NCI-H446 (cell line): ENCODE measurements at regions not wholly inside any gene's neighbourhood (a gene's known extent, or its start where the extent isn't known, plus 50 kb on each side); places are given as distances from the start of the nearest gene placed in this dataset.
"Not testable (repeated sequence)": the region's sequence is repeated elsewhere in the genome, so short reads cannot be mapped to it uniquely, and the experiment has no call there.

ENCODE experiments used
- DNase-seq, 2 experiments: peaks; one replicate each; lab custom pipeline; 2025; lab: John Stamatoyannopoulos, UW

DNA sequence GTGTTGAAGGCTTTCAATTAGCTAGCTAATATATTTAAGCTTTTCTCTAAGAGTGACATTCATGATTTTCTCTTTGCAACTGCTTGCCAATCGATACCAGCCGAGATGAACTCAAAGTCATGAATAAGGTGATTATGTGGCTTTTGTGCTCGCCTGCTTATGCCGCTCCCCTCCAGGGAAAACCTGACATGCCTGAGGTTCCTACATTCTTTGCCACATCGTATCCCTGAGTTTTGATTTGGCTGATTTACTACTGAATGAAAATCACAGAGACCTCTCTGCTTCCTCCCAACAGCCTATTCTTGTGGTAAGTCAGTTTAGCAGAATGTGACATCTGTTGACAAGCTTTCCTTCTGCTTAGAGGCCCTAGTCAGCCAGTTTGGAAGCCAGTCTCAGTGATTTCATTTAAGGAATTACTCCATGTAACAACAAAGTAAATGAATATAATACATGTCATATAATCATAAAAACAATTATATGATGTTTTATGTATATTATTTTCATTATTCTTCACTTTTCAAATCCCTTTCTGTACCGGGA, 513.4 kb downstream of the CSNK1G3 start:
- peak in 1 of 2 experiments; percentile 3 for DNase-seq

DNA sequence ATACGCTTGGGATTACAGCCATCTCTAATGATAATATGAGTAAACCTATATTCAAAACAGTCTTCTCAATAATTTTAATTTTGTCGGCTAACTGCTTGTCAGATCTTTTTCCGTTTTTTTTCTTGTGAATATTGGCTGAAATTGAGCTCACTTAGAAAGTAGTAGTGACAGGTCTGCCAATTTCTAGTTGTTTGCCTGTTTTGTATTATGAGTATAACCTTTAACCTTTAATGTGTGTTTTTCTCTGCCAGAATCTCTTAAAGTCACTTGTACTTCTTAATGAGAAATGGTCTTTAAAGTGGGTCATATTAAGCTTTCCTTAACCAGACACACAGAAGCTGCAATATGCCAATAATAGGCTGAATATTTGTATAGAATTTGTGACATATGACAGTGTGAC, 511.0 kb downstream of the CSNK1G3 start:
- DNase-seq, result no peak

DNA sequence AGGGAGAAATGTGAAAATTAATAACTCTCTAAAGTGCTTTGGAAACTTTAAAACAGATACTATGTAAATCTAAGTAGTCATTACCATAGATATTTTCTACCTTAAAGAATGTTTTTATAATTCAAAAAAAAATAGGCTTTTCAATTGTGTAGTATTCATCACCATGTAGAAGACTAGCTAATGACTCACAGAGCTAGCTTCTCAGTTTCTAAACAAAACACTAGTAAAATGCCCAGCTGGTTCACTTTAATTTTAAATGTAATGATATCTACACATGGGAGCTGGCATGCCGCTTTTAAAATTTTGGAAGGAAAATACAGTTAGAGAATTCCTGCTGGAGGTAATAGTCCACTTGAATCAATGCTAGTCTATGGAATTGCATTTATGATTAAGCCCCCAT, 509.8 kb downstream of the CSNK1G3 start:
- DNase-seq, result no peak

DNA sequence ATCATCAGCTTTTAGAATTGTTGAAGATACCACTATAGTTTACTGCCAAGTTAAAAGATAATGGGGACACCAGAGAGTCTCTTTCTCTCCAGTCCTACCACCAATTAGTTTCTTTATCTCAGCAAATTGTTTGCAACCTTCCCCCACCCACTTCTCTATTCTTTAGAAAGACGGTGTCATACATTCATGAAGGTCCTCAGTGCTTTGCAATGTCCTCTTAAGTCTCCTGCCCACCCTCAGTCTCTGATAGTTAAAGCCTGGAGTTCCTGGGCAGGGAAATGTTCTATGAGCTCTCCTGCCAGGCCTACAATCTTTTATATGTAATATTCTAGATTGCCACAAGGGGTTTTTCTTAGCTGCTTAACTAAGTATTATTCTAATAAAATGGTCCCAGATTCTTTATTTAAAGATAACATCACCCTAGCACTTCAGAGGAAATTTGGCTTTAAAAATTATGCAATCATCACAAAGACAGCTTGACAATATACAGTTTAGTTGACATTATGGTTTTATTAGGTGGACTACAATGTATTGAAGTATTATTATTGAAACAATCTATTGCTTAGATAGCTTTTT, 509.2 kb downstream of the CSNK1G3 start:
- no peak for DNase-seq

DNA sequence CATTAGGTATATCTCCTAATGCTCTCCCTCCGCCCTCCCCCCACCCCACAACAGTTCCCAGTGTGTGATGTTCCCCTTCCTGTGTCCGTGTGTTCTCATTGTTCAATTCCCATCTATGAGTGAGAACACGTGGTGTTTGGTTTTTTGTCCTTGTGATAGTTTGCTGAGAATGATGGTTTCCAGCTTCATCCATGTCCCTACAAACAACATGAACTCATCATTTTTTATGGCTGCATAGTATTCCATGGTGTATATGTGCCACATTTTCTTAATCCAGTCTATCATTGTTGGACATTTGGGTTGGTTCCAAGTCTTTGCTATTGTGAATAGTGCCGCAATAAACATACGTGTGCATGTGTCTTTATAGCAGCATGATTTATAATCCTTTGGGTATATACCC, 505.3 kb downstream of the CSNK1G3 start:
- not testable (repeated sequence) for DNase-seq

DNA sequence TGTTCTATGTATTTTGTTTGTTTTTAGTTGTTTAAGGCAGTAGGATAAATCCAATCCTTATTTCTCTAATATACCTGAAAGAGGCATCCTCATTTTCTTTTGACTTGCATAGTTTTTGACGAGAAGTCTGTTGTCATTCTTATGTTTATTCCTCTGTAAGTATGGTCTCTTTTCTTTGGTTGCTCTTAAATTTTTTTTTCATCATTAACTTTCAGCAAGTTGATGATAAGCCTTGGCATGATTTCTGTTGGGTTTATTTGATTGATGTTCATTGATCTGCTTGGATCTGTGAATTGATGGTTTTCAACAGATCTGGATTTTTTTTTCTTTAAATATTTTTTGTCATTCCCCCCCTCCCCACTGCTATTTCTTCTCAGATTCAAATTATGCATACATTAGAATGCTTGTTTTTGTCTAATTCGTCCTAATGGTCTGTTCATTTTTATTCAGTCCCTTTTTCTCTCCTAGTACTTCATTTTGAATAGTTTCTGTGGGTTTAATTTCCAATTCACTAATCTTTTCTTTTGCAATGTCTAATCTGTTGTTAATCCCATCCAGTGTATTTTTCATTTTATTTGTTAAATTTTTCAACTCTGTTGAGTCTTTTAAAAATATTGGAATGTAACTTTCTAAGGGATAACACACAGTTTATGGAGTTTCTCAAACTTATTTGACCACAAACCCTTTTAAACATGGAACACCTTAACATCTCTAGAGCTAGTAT, 495.9 kb downstream of the CSNK1G3 start:
- DNase-seq, result no peak

DNA sequence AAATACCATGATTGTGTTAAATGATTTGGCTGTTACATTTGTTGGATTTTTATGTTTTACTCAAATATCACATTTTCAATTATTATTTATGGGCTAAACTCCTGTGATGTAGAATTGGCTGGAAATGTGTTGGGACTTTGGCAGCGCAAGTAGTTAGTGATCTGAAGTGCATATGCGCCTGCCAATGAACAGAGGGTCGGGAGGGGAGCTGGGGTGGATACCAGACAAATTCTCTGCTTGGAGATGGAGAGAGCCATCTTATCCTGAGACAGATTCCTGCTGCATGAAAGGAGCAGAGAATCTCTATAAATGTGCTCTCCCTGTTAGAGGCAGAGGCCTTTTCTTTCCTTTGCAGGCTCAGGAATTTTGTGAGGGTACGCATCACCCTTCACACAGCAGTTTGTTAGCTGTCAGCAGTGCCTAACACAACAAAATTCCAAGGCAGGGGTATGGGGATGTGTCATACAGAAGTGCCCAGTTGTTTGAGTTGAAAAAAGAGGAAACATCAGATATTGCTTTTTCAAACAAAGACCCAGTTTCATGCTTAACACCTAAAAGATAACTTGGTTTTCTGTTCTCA, 489.1 kb downstream of the CSNK1G3 start:
- DNase-seq, result peak; percentile 68 to 80

DNA sequence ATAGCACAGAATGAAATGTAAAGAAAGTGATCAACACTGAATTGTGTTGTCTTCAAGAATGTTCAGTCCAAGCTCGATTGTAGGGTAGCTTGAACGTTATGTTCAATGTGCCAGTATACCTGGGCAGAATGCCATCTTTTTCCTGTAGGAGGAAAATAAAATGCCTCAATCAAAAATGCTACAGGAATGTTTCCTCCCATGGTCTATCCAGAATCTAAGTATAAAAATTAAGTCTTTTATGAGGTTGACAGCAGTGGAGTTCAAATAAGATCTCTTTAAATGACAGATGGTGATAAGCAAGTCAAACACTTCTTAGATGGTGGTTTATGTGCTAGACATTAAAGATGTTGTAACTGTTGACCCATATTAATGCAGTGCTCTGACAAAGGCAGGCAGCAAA, 488.6 kb downstream of the CSNK1G3 start:
- DNase-seq, result peak; percentile 51 to 75

DNA sequence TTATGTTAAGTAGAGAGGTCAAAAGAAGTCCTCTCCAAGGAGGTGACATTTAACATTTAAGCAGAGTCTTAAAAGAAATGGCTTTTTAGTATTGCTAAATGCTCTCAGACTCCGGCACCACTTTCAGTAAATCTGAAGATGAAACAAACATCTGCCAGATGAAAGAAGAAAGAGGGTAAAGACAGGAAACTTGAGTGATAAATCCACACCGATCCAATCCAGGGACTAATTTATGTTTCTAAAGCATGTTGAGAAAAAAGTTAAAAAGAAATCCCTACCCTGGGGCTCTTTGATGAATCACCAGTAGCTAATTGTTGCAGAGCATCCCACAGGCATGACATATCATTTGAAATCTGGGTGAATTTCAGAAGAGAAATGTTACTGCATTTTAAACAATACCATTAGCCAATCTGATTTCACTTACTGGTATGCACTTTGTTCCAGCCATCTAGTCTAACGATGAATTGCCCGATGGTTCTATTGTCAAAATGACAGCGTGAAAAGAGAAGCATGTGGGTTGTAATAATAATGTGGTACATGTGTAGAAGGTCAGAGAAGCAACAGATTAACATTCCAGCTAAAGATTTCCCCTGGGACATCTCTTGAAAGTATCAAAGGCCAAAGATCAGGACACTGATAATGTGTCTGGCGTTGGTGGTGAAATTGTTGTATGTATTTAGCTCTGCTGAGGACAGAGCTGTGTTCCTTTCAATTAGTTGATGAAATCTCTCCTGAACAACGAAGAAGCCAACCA, 485.7 kb downstream of the CSNK1G3 start:
- no peak for DNase-seq

DNA sequence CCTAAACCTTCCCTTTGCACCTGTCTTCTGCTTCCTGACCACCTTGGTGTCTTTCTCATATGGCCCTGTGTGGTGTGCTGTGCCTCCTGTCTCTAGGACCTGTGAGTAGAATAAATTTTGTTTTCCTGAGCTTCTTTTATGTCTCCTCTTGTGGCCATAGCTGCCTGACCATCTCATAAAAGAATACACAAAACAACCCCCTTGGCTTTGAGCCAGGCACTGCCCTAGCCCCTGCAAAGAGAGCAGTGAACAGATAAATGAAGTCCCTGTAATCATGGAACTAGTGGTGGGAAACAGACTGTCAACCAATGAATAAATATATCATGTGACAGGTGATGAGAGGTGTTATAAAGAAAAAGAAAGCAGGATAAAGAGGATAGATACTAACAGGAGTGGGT, 485.1 kb downstream of the CSNK1G3 start:
- DNase-seq, result no peak

DNA sequence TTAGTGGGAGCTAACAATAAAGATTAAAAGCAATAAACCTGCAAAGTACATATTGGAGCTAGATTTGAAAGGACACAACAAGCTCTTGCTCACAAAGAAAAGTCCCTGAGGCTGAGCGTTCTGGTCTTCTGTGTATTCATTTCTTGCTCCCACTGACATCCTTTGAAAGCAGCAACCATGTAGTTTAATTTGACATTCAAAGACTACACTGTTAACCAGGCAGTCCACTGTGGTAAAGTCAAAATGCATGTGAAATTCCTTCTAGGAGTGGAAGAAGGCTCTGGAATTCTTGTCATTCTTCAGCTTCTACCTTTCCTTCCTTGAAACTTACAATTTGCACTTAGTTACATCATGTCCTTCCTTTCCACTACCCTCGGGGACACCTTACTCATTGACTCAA, 480.7 kb downstream of the CSNK1G3 start:
- DNase-seq, result no peak

DNA sequence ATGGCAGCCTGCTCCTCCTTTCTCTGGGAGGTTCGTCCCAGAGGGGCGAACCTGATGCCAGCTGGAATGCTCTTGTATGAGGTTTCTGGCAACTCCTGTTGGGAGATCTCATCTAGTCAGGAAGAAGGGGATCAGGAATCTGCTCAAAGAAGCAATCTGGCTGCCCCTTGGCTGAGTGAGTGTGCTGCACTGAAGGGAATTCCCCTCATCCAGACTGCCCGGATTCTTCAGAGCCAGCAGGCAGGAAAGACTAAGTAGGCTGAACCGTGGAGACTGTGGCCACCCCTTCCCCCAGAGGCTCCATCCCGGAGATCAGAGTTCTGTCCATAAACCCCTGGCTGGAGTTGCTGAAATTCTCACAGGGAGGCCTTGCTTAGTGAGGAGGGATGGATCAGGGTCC, 476.0 kb downstream of the CSNK1G3 start:
- peak in 1 of 2 experiments; percentile 2 for DNase-seq

DNA sequence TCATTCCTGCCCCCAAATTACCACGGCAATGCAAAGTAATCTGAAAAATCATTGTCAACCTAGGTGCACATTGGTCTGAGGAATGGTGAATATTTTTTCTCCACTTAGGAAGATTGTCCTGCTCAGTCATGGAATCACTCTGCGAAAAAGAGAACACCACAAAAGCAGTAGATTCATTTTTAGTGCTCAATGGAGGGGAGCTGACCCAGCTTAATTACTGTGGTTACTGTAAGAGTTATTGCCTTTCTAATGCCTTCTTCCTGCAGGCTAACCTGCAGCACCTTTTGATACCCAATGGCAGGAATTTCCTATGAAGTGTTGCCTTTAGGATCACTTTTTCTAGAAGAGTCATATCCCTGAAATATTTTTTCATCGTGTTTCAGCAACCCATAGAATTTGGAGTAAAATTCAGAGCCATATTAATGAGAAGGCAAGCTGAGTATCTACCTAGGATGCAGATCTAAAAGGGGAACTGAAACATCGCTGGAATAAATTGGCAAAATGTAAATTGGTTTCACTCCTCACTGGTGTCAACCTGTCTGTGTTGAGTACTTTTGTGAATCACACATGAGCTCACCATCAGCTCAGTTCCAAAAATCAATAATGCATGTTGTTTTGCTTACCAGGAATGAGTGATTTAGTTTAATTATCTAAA, 464.5 kb downstream of the CSNK1G3 start:
- no peak for DNase-seq

DNA sequence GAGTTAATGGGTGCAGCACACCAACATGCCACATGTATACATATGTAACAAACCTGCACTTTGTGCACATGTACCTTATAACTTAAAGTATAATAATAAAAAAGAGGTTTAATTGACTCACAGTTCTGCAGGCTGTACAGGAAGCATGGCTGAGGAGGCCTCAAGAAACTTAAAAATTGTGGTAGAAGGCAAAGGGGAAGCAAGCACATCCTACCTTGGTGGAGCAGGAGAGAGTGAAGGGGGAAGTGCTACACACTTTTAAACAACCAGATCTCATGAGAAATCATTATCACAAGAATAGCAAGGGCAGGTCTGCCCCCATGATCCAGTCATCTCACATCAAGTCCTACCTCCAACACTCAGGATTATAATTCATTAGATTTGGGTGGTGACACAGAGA, 463.5 kb downstream of the CSNK1G3 start:
- not testable (repeated sequence) for DNase-seq

DNA sequence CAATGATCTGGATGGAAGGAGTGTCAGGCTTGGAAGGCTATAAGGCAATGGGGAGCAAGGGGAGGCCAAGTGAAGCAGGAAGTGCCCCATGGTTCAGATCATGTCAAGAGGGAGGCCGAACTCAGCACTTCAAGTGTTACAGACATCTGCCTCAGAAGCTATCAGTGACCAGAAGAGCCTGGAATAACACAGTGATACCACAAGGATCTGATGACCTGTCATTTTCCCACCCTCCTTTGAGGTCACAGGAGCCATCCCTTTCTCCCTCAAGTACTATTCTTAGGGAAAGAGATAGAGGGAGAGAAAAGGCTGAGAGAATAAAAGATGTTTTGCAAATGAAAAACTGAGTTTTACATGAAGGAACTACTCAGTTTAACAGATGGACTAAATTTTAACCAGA, 454.8 kb downstream of the CSNK1G3 start:
- no peak for DNase-seq

DNA sequence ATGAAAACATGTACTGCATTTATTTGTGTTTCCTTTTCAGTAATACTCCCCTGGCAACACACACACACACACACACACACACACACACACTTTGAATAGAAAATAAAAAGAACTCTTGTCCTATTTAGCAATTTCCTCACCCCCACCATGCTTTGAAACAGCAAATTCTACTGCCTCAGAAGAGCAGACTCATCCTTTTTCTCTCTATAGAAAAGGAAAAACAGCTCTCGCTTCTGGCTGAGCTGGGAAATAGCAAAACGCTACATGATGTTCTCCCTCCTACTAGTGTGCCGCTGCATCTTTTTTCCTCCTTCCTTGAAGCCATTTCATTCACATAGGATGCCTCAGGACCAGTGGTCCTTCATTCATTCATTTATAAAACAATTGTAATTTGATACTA, 453.6 kb downstream of the CSNK1G3 start:
- DNase-seq, result no peak

DNA sequence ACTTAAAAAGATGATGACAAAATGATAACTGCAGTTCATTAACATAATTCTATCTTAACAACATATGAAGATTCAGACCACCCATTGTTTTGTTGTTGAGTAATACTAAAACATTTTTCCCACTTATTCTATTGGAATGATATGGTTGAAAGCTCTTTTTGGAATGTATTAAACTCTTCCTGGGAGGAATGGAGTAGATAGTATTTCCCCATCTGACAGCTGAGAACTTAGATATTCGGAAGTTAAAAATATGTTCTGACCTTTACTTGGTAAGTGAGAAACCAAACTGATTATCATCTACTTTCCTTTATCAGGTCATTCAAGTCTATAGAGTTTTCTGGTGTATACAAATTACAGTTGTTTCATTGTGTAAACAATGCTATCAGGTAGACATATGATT, 452.9 kb downstream of the CSNK1G3 start:
- no peak for DNase-seq

DNA sequence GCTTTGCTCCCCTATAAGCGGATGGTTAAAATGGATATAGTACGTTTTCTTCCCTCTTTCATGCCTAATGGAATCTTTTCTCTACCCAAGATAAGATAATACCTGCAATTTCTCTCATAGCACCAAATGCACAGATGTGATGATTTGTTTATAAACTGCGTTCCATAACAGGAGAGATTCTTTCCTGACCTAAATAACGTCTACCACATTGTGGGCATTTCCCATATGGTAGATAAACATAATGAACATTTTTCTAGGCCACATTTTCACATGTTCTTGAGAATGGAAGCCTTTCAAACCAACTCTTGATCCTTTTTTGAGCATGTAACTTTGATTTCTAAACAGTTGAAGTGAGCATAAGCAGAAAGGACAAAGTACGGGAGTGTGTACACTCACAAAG, 448.5 kb downstream of the CSNK1G3 start:
- DNase-seq, result no peak

DNA sequence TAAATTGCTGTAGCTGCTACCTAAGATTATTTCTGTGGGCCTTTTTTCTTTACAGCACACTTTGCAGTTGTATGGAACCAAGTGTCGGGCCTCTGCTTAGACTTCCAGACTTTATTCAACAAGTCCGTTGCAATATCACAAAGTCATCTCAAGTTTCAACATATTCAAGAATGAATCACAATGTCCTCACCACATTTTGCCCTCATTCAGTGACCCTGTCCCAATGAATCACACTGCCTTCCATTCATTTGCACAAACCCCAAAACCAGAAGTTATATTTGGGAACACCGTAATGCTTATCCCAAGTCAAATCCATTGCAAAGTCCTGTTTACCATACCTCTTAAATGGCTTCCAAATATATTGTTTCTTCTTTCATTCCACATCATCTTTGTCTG, 439.6 kb downstream of the CSNK1G3 start:
- DNase-seq, result no peak

DNA sequence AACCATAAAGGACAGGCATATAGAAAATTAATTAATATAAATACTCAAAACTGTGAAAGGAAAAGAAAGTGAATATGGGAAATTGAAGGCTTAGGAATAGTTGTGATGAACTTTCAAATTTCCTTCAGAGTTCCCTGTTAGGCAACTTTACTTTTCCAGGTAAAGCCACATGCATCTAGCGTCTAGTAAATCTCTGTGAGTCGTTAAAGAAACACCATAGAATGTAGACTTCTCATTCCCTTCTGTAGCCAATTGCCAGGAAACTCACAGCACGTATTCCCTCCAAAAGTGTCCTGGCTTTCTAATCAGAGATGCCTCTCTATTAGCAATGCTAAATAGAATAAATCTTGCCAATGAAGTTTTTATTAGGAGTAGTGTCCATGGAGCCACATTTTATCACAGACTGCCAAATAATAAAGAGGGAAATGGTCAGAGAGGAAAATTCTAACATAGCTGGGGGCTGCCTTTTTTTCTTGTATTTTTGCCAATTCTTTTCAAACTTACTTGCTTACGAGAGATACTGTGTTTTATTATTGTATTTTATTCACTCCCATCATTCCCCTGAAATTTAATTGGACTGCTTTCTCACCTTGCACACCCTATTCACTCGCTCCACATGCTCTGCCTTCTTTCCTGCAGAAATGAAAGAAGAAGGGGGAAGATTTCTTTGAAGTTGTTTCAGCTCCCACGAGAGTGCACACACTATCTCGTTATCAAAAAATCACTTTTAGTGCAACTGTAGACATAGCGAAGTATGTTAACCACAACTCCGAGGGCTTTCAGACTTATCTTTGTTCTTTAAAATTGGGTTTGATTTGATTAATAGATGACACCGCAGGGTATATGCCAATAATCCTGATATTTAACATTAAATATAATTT, 439.0 kb downstream of the CSNK1G3 start:
- no peak for DNase-seq

DNA sequence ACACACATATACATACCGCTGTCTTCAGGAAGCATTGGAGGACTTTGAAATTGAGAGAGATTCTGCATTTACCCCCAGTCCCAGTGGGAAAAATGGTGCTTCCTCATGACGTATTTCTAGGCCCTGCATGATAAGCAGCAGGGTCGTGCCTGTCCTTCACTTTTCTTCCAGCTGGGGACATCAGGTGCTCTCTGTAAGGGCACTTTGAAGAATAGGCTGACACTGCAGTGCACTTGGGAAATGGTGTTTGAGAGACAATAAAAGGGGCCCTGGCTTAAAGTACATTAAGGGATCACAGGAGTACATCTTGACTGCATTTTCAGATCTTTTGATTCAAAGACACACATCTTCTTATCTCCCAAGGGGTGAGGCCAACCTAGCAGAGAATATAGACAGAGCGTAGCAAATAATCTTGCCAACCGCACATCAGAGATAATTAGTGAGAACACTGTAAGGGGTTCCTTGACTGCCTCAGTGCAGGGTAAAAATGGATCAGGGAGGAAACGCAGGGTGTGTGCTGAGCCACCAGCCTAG, 437.9 kb downstream of the CSNK1G3 start:
- DNase-seq, result no peak
